ENCODE measurements at regions not wholly inside any gene's neighbourhood (a gene's known extent, or its start where the extent isn't known, plus 50 kb on each side); places are given as distances from the start of the nearest gene placed in this dataset.
A peak's percentile ranks its signal among the peaks of the same experiment; 100 is the strongest.

GRCh38 chr3:72371431-72371830 lies 476.8 kb downstream of the SHQ1 start:
- H3K27ac ChIP-seq, result no peak overlapping the region
- no peak overlapping the region for H3K4me3 ChIP-seq

GRCh38 chr3:72370947-72371346 lies 477.3 kb downstream of the SHQ1 start:
- no peak overlapping the region for H3K27ac ChIP-seq
- no peak overlapping the region for H3K4me3 ChIP-seq

GRCh38 chr3:72369681-72370080 lies 478.6 kb downstream of the SHQ1 start:
- H3K27ac ChIP-seq, result no peak overlapping the region
- H3K4me3 ChIP-seq, result no peak overlapping the region

- H3K4me3 ChIP-seq, result no peak overlapping the region
- no peak overlapping the region for H3K27ac ChIP-seq
Measured at GRCh38 chr3:72368331-72368975, 479.8 kb downstream of the SHQ1 start.

GRCh38 chr3:72361990-72362389 lies 486.3 kb downstream of the SHQ1 start:
- Histone ChIP-seq H3K4me3 (no peak overlapping the region), H3K27ac (no peak overlapping the region)

- H3K27ac ChIP-seq, result no peak overlapping the region
Measured at GRCh38 chr3:72359743-72360142, 488.5 kb downstream of the SHQ1 start.

GRCh38 chr3:72355168-72355567 lies 493.1 kb downstream of the SHQ1 start:
- Histone ChIP-seq H3K4me3 (no peak overlapping the region), H3K27ac (no peak overlapping the region)

More at GRCh38 chr3:72359743-72360142, 488.5 kb downstream of the SHQ1 start:
- H3K4me3 ChIP-seq, result no peak overlapping the region

GRCh38 chr3:72354486-72354885 lies 493.8 kb downstream of the SHQ1 start:
- H3K27ac ChIP-seq, result no peak overlapping the region
- no peak overlapping the region for H3K4me3 ChIP-seq

GRCh38 chr3:72353236-72354128 lies 494.8 kb downstream of the SHQ1 start:
- Histone ChIP-seq H3K27ac (no peak overlapping the region), H3K4me3 (no peak overlapping the region)

- Histone ChIP-seq H3K4me3 (no peak overlapping the region), H3K27ac (no peak overlapping the region)
Measured at GRCh38 chr3:72352176-72352575, 496.1 kb downstream of the SHQ1 start.

- Histone ChIP-seq H3K27ac (no peak overlapping the region), H3K4me3 (no peak overlapping the region)
Measured at GRCh38 chr3:72351536-72351935, 496.7 kb downstream of the SHQ1 start.

- H3K27ac ChIP-seq, result no peak overlapping the region
Measured at GRCh38 chr3:72350761-72351505, 497.3 kb downstream of the SHQ1 start.

GRCh38 chr3:72348357-72348756 lies 499.9 kb downstream of the SHQ1 start:
- Histone ChIP-seq H3K4me3 (no peak overlapping the region), H3K27ac (no peak overlapping the region)

More at GRCh38 chr3:72350761-72351505, 497.3 kb downstream of the SHQ1 start:
- no peak overlapping the region for H3K4me3 ChIP-seq

GRCh38 chr3:72347819-72348319 lies 500.4 kb downstream of the SHQ1 start:
- H3K27ac ChIP-seq, result peak overlapping the region in 2 of 21 experiments; percentile 7 to 60
- no peak overlapping the region for H3K4me3 ChIP-seq

- Histone ChIP-seq H3K4me3 (no peak overlapping the region), H3K27ac (peak overlapping the region in 6 of 21 experiments; percentile 10 to 66 (median 28))
Measured at GRCh38 chr3:72346526-72346926, 501.7 kb downstream of the SHQ1 start.

- H3K27ac ChIP-seq, result peak overlapping the region in 5 of 21 experiments; percentile 19 to 66 (median 35)
Measured at GRCh38 chr3:72345980-72346379, 502.3 kb downstream of the SHQ1 start.

GRCh38 chr3:72345237-72345878 lies 502.9 kb downstream of the SHQ1 start:
- Histone ChIP-seq H3K4me3 (no peak overlapping the region), H3K27ac (peak overlapping the region in 1 of 21 experiments; percentile 35)

More at GRCh38 chr3:72345980-72346379, 502.3 kb downstream of the SHQ1 start:
- no peak overlapping the region for H3K4me3 ChIP-seq

GRCh38 chr3:72344647-72345046 lies 503.6 kb downstream of the SHQ1 start:
- H3K4me3 ChIP-seq, result no peak overlapping the region
- H3K27ac ChIP-seq, result no peak overlapping the region

- no peak overlapping the region for H3K4me3 ChIP-seq
- no peak overlapping the region for H3K27ac ChIP-seq
Measured at GRCh38 chr3:72344236-72344635, 504.0 kb downstream of the SHQ1 start.

GRCh38 chr3:72343078-72343477 lies 505.2 kb downstream of the SHQ1 start:
- Histone ChIP-seq H3K27ac (no peak overlapping the region), H3K4me3 (no peak overlapping the region)
